Adipose tissue (tissue), 3 donors: ENCODE measurements at regions not wholly inside any gene's neighbourhood (a gene's known extent, or its start where the extent isn't known, plus 50 kb on each side); places are given as distances from the start of the nearest gene placed in this dataset.

Experiments used
- H3K27ac ChIP-seq: one replicate; pipeline ENCODE4 v1.5.1; 2013; ENCODE audit warnings: low read depth, low read length
- WGBS, 3 donors: extraction: QIAGEN DNeasy Blood & Tissue Kit; methylation state at CpG; one replicate each; pipeline ENCODE4 v1.1.7; 2013; 5-methylcytosine and 5-hydroxymethylcytosine counted together
- donor health status: healthy with polysubstance abuse.
- donor health status: Bipolar disorder and iron deficiency.
- donor health status: healthy.

GRCh38 chr6:26309731-26310142, 55.3 kb upstream of the BTN3A2 start:
- H3K27ac ChIP-seq = no peak overlapping the region

GRCh38 chr6:26311012-26311384, 54.0 kb upstream of the BTN3A2 start:
- 12 to 14% (median 13%) methylated on average over 11 of the region's 11 CpGs for WGBS, 3 donors
- H3K27ac ChIP-seq = no peak overlapping the region

More at GRCh38 chr6:26309731-26310142, 55.3 kb upstream of the BTN3A2 start:
- 80 to 88% (median 86%) methylated on average over 3 of the region's 3 CpGs for WGBS, 3 donors

GRCh38 chr6:26311385-26312095, 53.5 kb upstream of the BTN3A2 start:
- WGBS, 3 donors = 4 to 9% (median 7%) methylated on average over 18 of the region's 18 CpGs
- no peak overlapping the region for H3K27ac ChIP-seq

- no peak overlapping the region for H3K27ac ChIP-seq
- WGBS, 3 donors = 4 to 8% (median 5%) methylated on average over 6 of the region's 6 CpGs
Measured at GRCh38 chr6:26312096-26312463, 52.9 kb upstream of the BTN3A2 start.

GRCh38 chr6:26312501-26313397, 52.2 kb upstream of the BTN3A2 start:
- no peak overlapping the region for H3K27ac ChIP-seq
- 1% methylated on average over 34 of the region's 34 CpGs for WGBS, 3 donors
